K562 (cell line): ENCODE measurements at regions not wholly inside any gene's neighbourhood (a gene's known extent, or its start where the extent isn't known, plus 50 kb on each side); places are given as distances from the start of the nearest gene placed in this dataset.

Experiments used
- CREM ChIP-seq: IDR thresholded peaks from 2 replicates; pipeline ENCODE4 v1.6.1; 2014; ENCODE audit warnings: antibody characterized with exemption, low read depth
- CTCF ChIP-seq, 3 experiments: IDR thresholded peaks in 2 of 3; conservative IDR thresholded peaks in 1 of 3; 2 replicates each; pipeline ENCODE4 v1.5.1; 2011 to 2012; ENCODE audit warnings: low read length in 3 of 3, mild to moderate bottlenecking in 3 of 3, control low read depth in 2 of 3, improper control_type of control experiment in 1 of 3, inconsistent platforms in 1 of 3, low read depth in 1 of 3, mixed read lengths in 1 of 3, moderate library complexity in 1 of 3; ENCODE audit not compliant: insufficient read depth in 2 of 3
- FOS ChIP-seq: IDR thresholded peaks from 3 replicates; pipeline ENCODE4 v1.6.1; 2011; ENCODE audit not compliant: insufficient read length; ENCODE audit errors: extremely low read depth
- JUN ChIP-seq, 2 experiments: sonication (generic) in 1 of 2; formaldehyde crosslinking in 1 of 2; IDR thresholded peaks; 2 replicates each; pipeline versions ENCODE4 v1.6.1 to v1.8.0; 2012 to 2022; ENCODE audit warnings: borderline replicate concordance in 2 of 2, mild to moderate bottlenecking in 2 of 2, improper control_type of control experiment in 1 of 2, low read depth in 1 of 2, low read length in 1 of 2, missing genetic modification reagents in 1 of 2
- MYC ChIP-seq, 2 experiments: fragments of 250-450 bp in 1 of 2; sonication (Bioruptor Pico) in 1 of 2; IDR thresholded peaks; 2 replicates each; pipeline versions ENCODE4 v1.5.1 to v1.6.1; 2012 to 2021; ENCODE audit warnings: low read depth in 2 of 2, borderline replicate concordance in 1 of 2, improper control_type of control experiment in 1 of 2, low read length in 1 of 2, mild to moderate bottlenecking in 1 of 2, moderate library complexity in 1 of 2
- PHF8 ChIP-seq: fragments of 200-600 bp; sonication (generic); IDR thresholded peaks from 2 replicates; pipeline ENCODE4 v1.6.1; 2012; ENCODE audit warnings: mixed run types, mild to moderate bottlenecking, inconsistent platforms, low read length, moderate library complexity, borderline replicate concordance
- POLR2A ChIP-seq: fragments of 450-650 bp; conservative IDR thresholded peaks from 2 replicates; pipeline ENCODE4 v1.6.1; 2016
- SMARCA4 ChIP-seq: fragments of 450-650 bp; IDR thresholded peaks from 2 replicates; pipeline ENCODE4 v1.6.1; 2016
- TEAD2 ChIP-seq: fragments of 450-650 bp; IDR thresholded peaks from 2 replicates; pipeline ENCODE4 v1.6.1; 2016; ENCODE audit warnings: missing genetic modification characterization, control low read depth, missing compliant biosample characterization

GRCh38 chr10:2936816-2937215, 130.5 kb upstream of the PFKP start:
- TF ChIP-seq TEAD2 (tag) = no peak
- no peak for TF ChIP-seq SMARCA4
- TF ChIP-seq CTCF (IDR thresholded peaks at IDR 0.05 in 2 of 3, conservative IDR thresholded peaks at IDR 0.05 in 1 of 3; ENCODE audit: insufficient read depth in 2 of 3, low read depth in 1 of 3, low read length in 3 of 3) = no peak
- TF ChIP-seq CREM = no peak
- TF ChIP-seq PHF8 = no peak
- no peak for TF ChIP-seq FOS
- TF ChIP-seq POLR2A = no peak
- TF ChIP-seq JUN (IDR thresholded peaks at IDR 0.05; ENCODE audit: borderline replicate concordance, low read depth, low read length) = no peak
- no peak for TF ChIP-seq JUN (CRISPR knock-in tag; IDR thresholded peaks at IDR 0.05; ENCODE audit: borderline replicate concordance)
- no peak for TF ChIP-seq MYC (IDR thresholded peaks at IDR 0.05; ENCODE audit: low read depth, low read length)
- TF ChIP-seq MYC (CRISPR knock-in tag; IDR thresholded peaks at IDR 0.05; ENCODE audit: borderline replicate concordance, low read depth) = no peak
